ENCODE measurements at regions not wholly inside any gene's neighbourhood (a gene's known extent, or its start where the extent isn't known, plus 50 kb on each side); places are given as distances from the start of the nearest gene placed in this dataset.

DNA sequence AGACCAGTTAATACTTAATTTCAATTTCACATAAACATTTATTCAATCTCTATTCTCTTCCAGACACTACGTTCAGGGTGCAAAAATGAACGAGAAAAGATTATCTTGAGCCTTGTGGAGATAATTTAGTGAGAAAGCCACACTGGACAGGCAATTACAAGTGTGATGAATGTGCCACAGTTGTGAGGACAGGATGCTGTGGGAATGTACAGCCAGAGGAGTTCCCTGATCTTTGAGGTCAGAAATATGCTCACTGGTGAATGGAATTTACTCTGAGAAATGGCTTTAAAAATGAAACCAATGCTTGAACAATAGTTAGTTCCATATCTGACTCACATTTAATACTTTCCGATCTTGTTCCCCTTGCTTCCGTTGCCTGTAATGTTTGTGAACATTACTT, 864.8 kb downstream of the GATA3 start:
- no peak for DNase-seq (ENCODE audit: low read depth)
- TF ChIP-seq, protein P1, sequence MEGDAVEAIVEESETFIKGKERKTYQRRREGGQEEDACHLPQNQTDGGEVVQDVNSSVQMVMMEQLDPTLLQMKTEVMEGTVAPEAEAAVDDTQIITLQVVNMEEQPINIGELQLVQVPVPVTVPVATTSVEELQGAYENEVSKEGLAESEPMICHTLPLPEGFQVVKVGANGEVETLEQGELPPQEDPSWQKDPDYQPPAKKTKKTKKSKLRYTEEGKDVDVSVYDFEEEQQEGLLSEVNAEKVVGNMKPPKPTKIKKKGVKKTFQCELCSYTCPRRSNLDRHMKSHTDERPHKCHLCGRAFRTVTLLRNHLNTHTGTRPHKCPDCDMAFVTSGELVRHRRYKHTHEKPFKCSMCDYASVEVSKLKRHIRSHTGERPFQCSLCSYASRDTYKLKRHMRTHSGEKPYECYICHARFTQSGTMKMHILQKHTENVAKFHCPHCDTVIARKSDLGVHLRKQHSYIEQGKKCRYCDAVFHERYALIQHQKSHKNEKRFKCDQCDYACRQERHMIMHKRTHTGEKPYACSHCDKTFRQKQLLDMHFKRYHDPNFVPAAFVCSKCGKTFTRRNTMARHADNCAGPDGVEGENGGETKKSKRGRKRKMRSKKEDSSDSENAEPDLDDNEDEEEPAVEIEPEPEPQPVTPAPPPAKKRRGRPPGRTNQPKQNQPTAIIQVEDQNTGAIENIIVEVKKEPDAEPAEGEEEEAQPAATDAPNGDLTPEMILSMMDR (conservative IDR thresholded peaks at IDR 0.05; ENCODE audit: low read depth, low read length): no peak
- H3K4me3 ChIP-seq (ENCODE audit: low read depth, low read length): no peak overlapping the region

DNA sequence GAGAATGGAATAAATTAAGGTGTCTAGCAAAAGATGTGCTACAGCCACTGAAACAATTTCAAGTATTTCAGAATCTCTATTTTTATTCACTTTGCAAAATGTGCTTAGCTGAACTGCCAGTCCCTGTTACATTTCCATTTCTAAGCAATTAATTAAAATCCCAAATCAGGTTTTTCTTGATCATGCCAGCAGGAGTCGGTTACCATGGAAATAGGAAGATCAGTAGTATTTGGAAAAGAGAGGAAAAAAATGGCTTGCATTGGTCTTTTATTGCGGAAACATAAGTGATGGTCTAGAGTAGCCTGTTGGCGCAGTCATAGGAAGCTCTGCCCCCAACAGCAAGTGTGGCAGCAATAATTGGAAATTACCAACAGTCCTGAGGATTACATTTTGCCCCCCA, 867.1 kb downstream of the GATA3 start:
- no peak overlapping the region for H3K4me3 ChIP-seq (ENCODE audit: low read depth, low read length)
- TF ChIP-seq, protein P1 (conservative IDR thresholded peaks at IDR 0.05; ENCODE audit: low read depth, low read length): no peak
- no peak for DNase-seq (ENCODE audit: low read depth)

DNA sequence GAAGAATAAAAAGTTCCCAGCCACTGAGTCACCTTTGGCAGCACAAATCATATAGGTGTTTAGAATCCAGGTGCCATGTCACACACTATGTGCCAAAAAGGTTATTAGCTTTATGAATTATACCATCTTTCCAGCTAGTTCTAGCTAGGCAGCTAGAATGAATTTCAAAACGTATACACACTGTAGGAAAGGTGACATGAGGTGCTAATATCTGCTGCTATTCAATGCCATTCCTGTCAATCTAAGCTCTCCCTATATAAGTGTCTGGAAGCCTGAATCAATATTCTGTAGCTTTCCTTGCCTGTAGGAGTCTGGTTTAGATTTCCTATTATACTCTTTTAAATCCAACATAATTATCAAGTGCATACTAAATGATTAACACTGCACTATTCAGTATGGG, 868.6 kb downstream of the GATA3 start:
- no peak for DNase-seq (ENCODE audit: low read depth)
- no peak overlapping the region for H3K4me3 ChIP-seq (ENCODE audit: low read depth, low read length)
- TF ChIP-seq, protein P1 (conservative IDR thresholded peaks at IDR 0.05; ENCODE audit: low read depth, low read length): no peak

DNA sequence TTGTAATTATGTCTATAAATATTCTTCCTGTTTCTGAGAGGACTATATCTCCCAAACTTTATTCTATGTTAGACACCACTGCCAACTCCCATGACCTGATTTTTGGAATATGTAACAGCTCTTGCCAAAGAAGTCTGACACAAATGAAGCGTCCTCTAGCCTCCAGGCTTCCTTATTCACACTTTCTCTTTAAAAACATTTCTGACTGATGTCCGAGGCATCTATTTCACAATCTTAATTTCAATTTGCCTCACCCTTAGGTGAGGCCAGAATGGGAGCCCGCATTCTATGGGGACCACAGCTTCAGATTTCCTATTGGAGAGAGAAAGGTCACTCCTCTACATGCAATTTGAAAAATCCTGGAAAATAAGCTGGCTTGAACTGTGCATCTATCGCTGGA, 873.2 kb downstream of the GATA3 start:
- H3K4me3 ChIP-seq (ENCODE audit: low read depth, low read length): no peak overlapping the region
- DNase-seq (ENCODE audit: low read depth): no peak
- TF ChIP-seq, protein P1 (conservative IDR thresholded peaks at IDR 0.05; ENCODE audit: low read depth, low read length): no peak

DNA sequence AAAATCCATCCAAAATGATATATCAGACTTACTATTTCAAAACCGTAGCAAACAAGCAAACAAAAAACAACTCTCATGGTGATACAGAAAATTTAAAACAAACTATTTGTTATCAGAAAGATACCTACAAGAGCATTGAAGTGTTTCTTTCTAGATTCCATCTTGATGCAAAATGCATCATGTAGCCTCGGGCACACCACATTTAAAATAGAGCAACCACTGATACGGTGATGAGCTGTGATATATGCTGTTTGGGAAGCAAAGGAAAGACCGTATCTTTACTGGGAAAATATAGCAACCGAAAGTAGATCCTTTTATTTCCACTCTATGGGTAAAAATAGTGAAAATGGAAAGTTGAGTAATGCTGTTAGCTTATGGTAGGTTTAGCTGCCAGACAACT, 892.0 kb downstream of the GATA3 start:
- no peak for DNase-seq (ENCODE audit: low read depth)
- TF ChIP-seq, protein P1 (conservative IDR thresholded peaks at IDR 0.05; ENCODE audit: low read depth, low read length): no peak
- no peak overlapping the region for H3K4me3 ChIP-seq (ENCODE audit: low read depth, low read length)

DNA sequence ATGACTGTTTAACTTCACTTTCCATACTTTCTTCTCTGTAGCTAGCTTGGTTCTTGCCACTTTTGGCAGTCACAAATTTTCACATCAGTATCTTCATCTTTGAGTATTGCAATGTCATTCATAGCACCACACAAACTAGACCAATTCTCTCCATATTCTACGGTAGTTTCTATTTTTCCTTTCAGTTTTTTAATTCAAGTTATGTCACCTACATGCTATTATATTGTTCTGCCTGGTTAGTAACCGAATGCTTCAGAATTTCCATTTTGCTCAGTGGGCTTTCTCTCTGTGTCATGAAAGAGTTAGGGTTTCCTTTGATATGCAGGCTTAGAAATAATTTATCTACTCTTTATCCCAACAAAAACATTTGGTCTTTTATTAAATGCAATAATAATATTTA, 896.5 kb downstream of the GATA3 start:
- DNase-seq (ENCODE audit: low read depth): no peak
- no peak overlapping the region for H3K4me3 ChIP-seq (ENCODE audit: low read depth, low read length)
- TF ChIP-seq, protein P1 (conservative IDR thresholded peaks at IDR 0.05; ENCODE audit: low read depth, low read length): no peak

DNA sequence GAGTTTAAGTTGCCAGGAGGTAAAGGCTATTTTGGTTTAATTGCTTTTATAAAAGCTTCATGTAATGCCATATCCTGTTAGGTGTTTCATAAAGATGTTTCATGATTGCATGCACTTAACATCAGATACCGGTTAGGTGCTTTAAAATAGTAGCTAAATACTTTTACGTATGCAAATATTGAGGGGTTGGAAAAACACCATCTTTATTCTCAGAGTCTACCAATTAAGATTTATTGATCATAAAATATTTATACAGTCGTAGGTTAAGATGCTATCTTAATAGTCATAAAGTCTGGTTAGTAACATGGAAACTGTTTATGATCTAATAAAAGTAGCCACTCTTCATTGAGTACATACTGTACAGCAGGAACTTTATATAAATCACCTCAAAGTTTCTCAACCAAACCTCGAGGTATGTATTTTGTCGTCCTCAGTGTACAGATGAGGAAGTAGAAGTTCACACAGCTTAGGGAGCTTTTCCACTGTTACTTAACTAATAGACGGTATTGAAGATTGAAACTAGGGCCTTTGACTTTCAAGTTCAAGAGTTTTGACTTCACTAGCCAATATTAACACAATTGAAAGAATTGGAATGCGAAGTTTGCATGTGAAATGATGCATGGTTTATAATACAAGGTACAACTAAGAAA, 897.1 kb downstream of the GATA3 start:
- TF ChIP-seq, protein P1 (conservative IDR thresholded peaks at IDR 0.05; ENCODE audit: low read depth, low read length): no peak
- DNase-seq (ENCODE audit: low read depth): no peak
- H3K4me3 ChIP-seq (ENCODE audit: low read depth, low read length): no peak overlapping the region

Data from choroid plexus epithelial cell (primary cell).